ENCODE measurements at regions not wholly inside any gene's neighbourhood (a gene's known extent, or its start where the extent isn't known, plus 50 kb on each side); places are given as distances from the start of the nearest gene placed in this dataset.

- DNase-seq (ENCODE audit: low spot score): no peak
Observed at GRCh38 chr14:40909906-40910305, 696.8 kb upstream of the LRFN5 start.

DNA sequence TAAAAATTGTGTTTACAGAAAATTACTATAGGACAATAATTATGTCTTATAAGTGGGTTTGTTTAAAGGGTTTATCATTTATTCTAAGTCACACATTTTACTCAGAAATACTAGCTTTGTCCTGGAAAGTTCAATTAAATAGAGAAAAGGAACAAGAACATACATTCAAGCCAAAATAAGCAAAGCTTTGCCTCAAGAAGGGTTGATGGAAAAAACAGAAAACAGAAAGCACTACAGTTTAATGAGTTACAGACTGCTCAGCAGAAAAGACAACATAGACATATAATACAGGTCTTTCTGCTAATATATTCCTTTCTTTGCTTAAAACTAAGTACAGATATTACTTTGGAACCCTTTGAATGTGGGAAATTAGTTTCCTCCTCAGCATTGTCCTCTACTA lies 703.0 kb upstream of the LRFN5 start:
- DNase-seq (ENCODE audit: low spot score): no peak

- DNase-seq (ENCODE audit: low spot score): no peak
Observed at GRCh38 chr14:40899435-40899834, 707.2 kb upstream of the LRFN5 start.

- DNase-seq (ENCODE audit: low spot score): no peak
Observed at GRCh38 chr14:40894846-40895245, 711.8 kb upstream of the LRFN5 start.

GRCh38 chr14:40889126-40889525 lies 717.5 kb upstream of the LRFN5 start:
- DNase-seq (ENCODE audit: low spot score): no peak

- no peak for DNase-seq (ENCODE audit: low spot score)
Observed at GRCh38 chr14:40887912-40888311, 718.8 kb upstream of the LRFN5 start.

DNA sequence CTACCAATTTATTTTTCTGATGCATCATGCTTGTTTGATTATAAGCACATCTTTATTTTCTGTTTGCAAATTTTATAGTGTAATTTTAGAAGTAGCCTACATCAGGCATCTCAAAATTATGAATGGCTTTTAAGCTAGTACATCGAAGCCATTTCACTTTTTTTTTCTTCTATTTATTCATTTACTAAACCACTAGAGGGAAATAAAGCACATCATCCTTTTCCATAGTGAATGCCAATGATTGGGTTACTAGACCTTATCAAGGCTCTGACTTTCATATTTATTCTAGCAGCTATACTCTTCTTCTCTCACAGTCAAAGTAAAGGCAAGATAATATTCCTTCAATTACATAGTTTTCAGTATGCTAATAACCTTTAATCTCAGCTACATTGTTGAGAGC lies 736.4 kb upstream of the LRFN5 start:
- peak; percentile 1 for DNase-seq (ENCODE audit: low spot score)

DNA sequence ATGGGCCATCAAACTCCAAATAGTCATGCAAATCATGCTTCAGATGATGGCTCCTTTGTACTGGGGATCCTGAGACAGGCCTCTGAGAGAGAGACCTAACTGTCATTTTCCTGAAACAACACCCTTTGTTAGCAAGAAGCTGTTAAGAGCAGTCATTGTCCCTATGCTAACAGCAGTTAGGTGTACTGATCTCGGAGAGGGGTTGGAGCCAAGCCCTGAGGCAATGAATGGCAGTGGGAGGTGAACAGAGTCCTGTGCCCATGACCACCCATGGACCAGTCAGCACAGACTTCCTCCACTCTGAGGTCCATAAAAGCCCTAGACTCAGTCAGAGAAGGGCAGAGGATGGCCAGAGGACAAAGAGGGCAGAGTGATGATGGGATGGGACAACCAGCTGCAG lies 747.6 kb upstream of the LRFN5 start:
- no peak for DNase-seq (ENCODE audit: low spot score)

GRCh38 chr14:40855343-40855742 lies 751.3 kb upstream of the LRFN5 start:
- no peak for DNase-seq (ENCODE audit: low spot score)

DNA sequence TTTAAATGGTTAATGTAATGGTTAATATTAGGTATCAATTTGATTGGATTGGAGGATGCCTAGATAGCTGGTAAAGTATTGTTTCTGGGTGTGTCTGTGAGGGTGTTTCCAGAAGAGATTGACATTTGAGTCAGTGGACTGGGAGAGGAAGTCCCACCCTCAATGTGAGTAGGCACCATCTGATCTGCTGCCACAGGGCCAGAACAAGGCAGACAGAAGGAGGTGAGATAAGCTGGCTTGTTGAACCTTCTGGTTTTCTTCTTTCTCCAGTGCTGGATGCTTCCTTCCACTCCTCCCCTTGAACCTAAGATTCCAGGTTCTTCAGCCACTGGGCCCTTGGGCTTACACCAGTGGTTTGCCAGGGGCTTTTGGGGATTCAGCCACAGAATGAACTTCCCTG lies 756.5 kb upstream of the LRFN5 start:
- no peak for DNase-seq (ENCODE audit: low spot score)

GRCh38 chr14:40847480-40847879 lies 759.2 kb upstream of the LRFN5 start:
- DNase-seq (ENCODE audit: low spot score): no peak

DNA sequence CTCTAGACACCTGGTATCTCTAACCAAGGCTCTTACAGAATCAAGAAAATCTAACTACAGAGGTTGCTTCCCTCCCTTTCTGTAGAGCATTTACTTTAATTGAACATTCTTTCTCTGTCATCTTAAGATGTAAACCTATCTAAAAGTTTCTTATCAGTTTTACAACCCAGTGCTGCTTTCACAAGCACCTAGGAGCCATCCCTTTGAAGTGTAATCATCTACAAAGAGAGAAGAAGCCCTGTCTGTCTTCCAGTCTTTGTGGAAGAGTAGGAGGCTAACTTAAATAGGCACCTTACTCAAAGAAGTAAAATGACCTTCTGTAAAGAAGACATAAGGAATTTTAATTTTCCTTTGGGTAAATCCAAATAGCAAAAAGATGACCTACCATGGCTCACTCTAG lies 763.9 kb upstream of the LRFN5 start:
- no peak for DNase-seq (ENCODE audit: low spot score)

DNA sequence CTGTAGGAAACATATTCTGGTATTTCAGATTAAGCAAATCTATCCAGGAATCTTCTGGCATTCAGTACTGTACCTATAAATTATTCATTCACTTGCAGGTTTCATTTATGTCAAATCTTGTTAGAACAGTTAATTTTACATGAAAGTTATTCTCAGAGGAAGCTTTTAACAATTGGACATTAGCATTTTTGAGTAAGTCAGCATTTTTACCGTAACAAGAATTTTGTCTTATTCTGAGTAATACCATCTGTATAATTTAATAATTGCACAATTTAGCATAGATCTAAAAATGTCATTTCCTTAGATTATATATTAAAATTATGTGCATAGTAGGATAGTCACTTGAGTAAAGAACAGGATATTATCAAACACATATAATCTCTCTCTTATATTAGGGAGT lies 764.8 kb upstream of the LRFN5 start:
- DNase-seq (ENCODE audit: low spot score): no peak

GRCh38 chr14:40838601-40839000 lies 768.1 kb upstream of the LRFN5 start:
- no peak for DNase-seq (ENCODE audit: low spot score)

- no peak for DNase-seq (ENCODE audit: low spot score)
Observed at GRCh38 chr14:40806471-40806870, 800.2 kb upstream of the LRFN5 start.

- no peak for DNase-seq (ENCODE audit: low spot score)
Observed at GRCh38 chr14:40796168-40796567, 810.5 kb upstream of the LRFN5 start.

- DNase-seq (ENCODE audit: low spot score): no peak
Observed at GRCh38 chr14:40784860-40785259, 821.8 kb upstream of the LRFN5 start.

DNA sequence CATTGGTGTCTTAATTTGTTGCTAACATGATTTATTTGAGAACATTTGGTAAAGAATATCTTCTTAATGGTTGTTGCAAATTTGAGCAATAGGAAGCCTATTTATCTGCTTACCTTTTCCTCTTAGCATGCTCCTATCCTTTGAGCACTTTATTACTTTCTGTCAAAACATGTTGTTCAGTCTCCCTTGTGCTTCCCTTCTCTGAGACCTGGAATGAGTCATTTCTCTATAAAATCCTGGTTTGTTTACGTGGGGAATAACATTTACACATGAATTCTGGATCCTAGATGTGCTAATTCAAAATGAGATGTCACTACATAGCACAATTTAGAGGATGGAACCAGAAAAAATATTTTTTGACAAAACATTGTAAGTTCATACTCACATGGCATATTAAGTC lies 844.0 kb upstream of the LRFN5 start:
- no peak for DNase-seq (ENCODE audit: low spot score)

GRCh38 chr14:40762177-40762576 lies 844.5 kb upstream of the LRFN5 start:
- no peak for DNase-seq (ENCODE audit: low spot score)

GRCh38 chr14:40760704-40761103 lies 846.0 kb upstream of the LRFN5 start:
- no peak for DNase-seq (ENCODE audit: low spot score)

GRCh38 chr14:40758076-40758475 lies 848.6 kb upstream of the LRFN5 start:
- no peak for DNase-seq (ENCODE audit: low spot score)

- DNase-seq (ENCODE audit: low spot score): no peak
Observed at GRCh38 chr14:40757376-40757950, 849.2 kb upstream of the LRFN5 start.

DNA sequence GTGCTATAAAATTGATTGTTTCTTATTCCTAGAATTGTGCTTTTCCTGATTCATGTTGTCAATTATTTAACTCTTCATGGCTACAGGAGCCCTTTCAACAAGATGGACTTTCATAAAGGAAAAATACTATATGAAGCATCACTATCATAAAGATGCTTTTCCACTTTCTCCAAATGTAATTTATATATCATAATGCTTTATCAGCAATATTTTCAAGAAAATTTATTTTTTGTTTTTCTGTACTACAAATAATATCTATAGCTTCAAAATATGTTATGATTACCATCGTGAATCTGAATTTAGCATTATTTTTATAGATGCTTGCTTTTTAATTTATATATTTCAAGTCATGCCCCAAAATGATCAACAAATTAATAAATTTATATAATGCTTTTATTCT lies 873.5 kb upstream of the LRFN5 start:
- DNase-seq (ENCODE audit: low spot score): no peak

DNA sequence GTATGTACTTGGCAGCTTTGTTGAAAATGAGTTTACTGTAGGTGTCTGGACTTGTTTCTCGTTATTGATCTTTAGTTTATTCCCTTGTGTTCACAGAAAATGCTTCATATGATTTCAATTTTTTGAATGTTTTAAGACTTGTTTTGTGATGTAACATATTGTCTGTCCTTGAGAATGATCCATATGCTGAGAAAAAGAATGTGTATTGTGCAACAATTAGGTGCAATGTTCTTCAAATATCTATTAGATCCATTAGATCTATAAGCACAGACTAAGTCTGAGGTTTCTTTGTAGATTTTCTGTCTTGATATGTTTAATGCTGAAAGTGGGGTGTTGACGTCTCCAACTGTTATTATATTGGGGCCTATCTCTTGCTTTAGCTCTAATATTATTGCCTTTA lies 879.6 kb upstream of the LRFN5 start:
- no peak for DNase-seq (ENCODE audit: low spot score)

- DNase-seq (ENCODE audit: low spot score): no peak
Observed at GRCh38 chr14:40713387-40713786, 893.3 kb upstream of the LRFN5 start.

Data from umbilical cord (tissue), 1 donor.